GM23338 (cell line): ENCODE measurements at regions not wholly inside any gene's neighbourhood (a gene's known extent, or its start where the extent isn't known, plus 50 kb on each side); places are given as distances from the start of the nearest gene placed in this dataset.

ENCODE experiments used
- ATAC-seq: fragments of 200-7000 bp; cut with Tn5 transposase; 3 replicates; pipeline ENCODE4 v1.9.1; 2020
- DNase-seq: peaks from one replicate; pipeline ENCODE4 v3.0.0-alpha.2; 2015; ENCODE audit warnings: low spot score
- H2AFZ ChIP-seq: fragments of 200-600 bp; sonication (generic); 2 replicates; pipeline ENCODE4 v1.8.0; 2016; ENCODE audit warnings: antibody characterized with exemption, mild to moderate bottlenecking, moderate library complexity
- H3F3A ChIP-seq: fragments of 200-600 bp; sonication (generic); replicated peaks from 2 replicates; pipeline ENCODE4 v1.8.0; 2017; ENCODE audit warnings: antibody characterized with exemption, mixed run types, low read depth
- H3K27ac ChIP-seq: fragments of 200-600 bp; sonication (generic); 2 replicates; pipeline ENCODE4 v1.6.1; 2016; ENCODE audit warnings: low read depth
- H3K27me3 ChIP-seq: fragments of 200-600 bp; sonication (generic); 2 replicates; pipeline ENCODE4 v1.8.0; 2016; ENCODE audit warnings: mild to moderate bottlenecking, mixed run types, moderate library complexity; ENCODE audit not compliant: insufficient read depth
- H3K36me3 ChIP-seq: fragments of 200-600 bp; sonication (generic); 2 replicates; pipeline ENCODE4 v1.8.0; 2016; ENCODE audit warnings: mild to moderate bottlenecking; ENCODE audit not compliant: insufficient read depth
- H3K4me1 ChIP-seq: fragments of 200-600 bp; sonication (generic); 2 replicates; pipeline ENCODE4 v1.8.0; 2016; ENCODE audit warnings: mild to moderate bottlenecking, moderate library complexity; ENCODE audit not compliant: insufficient read depth
- H3K4me2 ChIP-seq: fragments of 200-600 bp; sonication (generic); 2 replicates; pipeline ENCODE4 v1.7.1; 2017; ENCODE audit warnings: mixed run types
- H3K4me3 ChIP-seq: fragments of 200-600 bp; sonication (generic); 2 replicates; pipeline ENCODE4 v1.6.1; 2016; ENCODE audit warnings: mixed run types
- H3K79me2 ChIP-seq: fragments of 200-600 bp; sonication (generic); replicated peaks from 2 replicates; pipeline ENCODE4 v1.8.0; 2017; ENCODE audit warnings: mild to moderate bottlenecking; ENCODE audit not compliant: insufficient read depth
- H3K9me2 ChIP-seq: fragments of 200-600 bp; sonication (generic); 2 replicates; pipeline ENCODE4 v1.8.0; 2017; ENCODE audit not compliant: insufficient read depth
- H4K20me1 ChIP-seq: fragments of 200-600 bp; sonication (generic); replicated peaks from 2 replicates; pipeline ENCODE4 v1.8.0; 2017; ENCODE audit warnings: mild to moderate bottlenecking; ENCODE audit not compliant: insufficient read depth
- H3K27ac Mint-ChIP-seq: 2 replicates; pipeline ENCODE4 v1.8.0; 2020; ENCODE audit warnings: inconsistent platforms, mild to moderate bottlenecking, moderate library complexity, mixed read lengths
- H3K27me3 Mint-ChIP-seq: 3 replicates; pipeline ENCODE4 v1.8.0; 2022; ENCODE audit warnings: low read depth, mild to moderate bottlenecking, moderate library complexity, mixed read lengths, inconsistent platforms; ENCODE audit not compliant: insufficient read depth, poor library complexity
- H3K36me3 Mint-ChIP-seq: 3 replicates; pipeline ENCODE4 v1.8.0; 2021; ENCODE audit warnings: low read depth, mild to moderate bottlenecking, inconsistent platforms, moderate library complexity, mixed read lengths
- H3K4me1 Mint-ChIP-seq: 3 replicates; pipeline ENCODE4 v1.8.0; 2020; ENCODE audit warnings: mild to moderate bottlenecking, inconsistent platforms, mixed read lengths
- H3K4me3 Mint-ChIP-seq: 3 replicates; pipeline ENCODE4 v1.8.0; 2021; ENCODE audit warnings: moderate library complexity, mild to moderate bottlenecking, inconsistent platforms, mixed read lengths
- H3K9me3 Mint-ChIP-seq: 3 replicates; pipeline ENCODE4 v1.8.0; 2020; ENCODE audit warnings: moderate library complexity, mild to moderate bottlenecking, inconsistent platforms, mixed read lengths
- EZH2 ChIP-seq: fragments of 200-600 bp; sonication (generic); IDR thresholded peaks from one replicate; pipeline ENCODE4 v1.8.0; 2017; ENCODE audit warnings: antibody characterized with exemption, mild to moderate bottlenecking, low read depth; ENCODE audit not compliant: unreplicated experiment
- EZH2phosphoT487 ChIP-seq: fragments of 200-600 bp; sonication (generic); IDR thresholded peaks from one replicate; pipeline ENCODE4 v1.8.1; 2018; ENCODE audit warnings: antibody characterized with exemption; ENCODE audit not compliant: unreplicated experiment
- NANOG ChIP-seq: IDR thresholded peaks from 2 replicates; pipeline ENCODE4 v1.6.1; 2016; ENCODE audit warnings: antibody characterized with exemption, borderline replicate concordance
- POLR2AphosphoS5 ChIP-seq: IDR thresholded peaks from 2 replicates; pipeline ENCODE4 v1.6.1; 2016; ENCODE audit warnings: antibody characterized with exemption, low read depth
- STAT1 ChIP-seq: IDR thresholded peaks from one replicate; pipeline ENCODE4 v1.6.1; 2016; ENCODE audit warnings: antibody characterized with exemption; ENCODE audit not compliant: unreplicated experiment
- ZNF331 ChIP-seq: fragments of 250-450 bp; sonication (Bioruptor Pico); IDR thresholded peaks from 2 replicates; pipeline ENCODE4 v1.5.0; 2020; ENCODE audit warnings: low read depth, mild to moderate bottlenecking, moderate library complexity
- TF ChIP-seq, protein P1 (sequence below): fragments of 250-450 bp; sonication (Bioruptor Pico); IDR thresholded peaks from 2 replicates; pipeline ENCODE4 v1.5.0; 2020; ENCODE audit warnings: mild to moderate bottlenecking, moderate library complexity
- TF ChIP-seq, protein P2 (sequence below): IDR thresholded peaks from one replicate; pipeline ENCODE4 v1.6.1; 2018; ENCODE audit warnings: antibody characterized with exemption; ENCODE audit not compliant: unreplicated experiment
- TF ChIP-seq, protein P3 (sequence below), 2 experiments: fragments of 200-600 bp in 1 of 2; sonication (generic) in 1 of 2; conservative IDR thresholded peaks; 2 replicates each; pipeline versions ENCODE4 v1.5.1 to v1.6.1; 2016 to 2017; ENCODE audit warnings: antibody characterized with exemption in 2 of 2, low read depth in 2 of 2, mild to moderate bottlenecking in 2 of 2, moderate library complexity in 1 of 2

DNA sequence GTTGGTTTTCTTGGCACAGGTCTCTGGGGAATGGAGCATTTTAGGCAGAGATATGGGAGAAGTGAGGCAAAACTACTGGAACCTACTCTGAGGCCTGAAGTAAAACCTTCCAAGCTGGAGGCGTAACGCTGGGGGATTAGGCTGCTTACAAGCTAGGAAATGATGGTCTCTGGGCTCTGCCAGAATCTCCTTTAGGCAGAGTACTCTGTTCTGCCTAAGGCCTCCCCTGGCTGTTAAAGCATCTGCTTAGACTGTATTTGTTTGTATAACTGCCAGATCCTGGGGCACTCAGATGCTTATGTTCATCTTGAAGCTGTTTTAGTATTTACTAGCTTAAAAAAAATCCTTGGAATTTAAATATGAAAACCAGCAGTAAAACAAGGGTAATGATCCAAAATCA, 822.2 kb downstream of the RPA4 start (continued):
- TF ChIP-seq, protein P1, sequence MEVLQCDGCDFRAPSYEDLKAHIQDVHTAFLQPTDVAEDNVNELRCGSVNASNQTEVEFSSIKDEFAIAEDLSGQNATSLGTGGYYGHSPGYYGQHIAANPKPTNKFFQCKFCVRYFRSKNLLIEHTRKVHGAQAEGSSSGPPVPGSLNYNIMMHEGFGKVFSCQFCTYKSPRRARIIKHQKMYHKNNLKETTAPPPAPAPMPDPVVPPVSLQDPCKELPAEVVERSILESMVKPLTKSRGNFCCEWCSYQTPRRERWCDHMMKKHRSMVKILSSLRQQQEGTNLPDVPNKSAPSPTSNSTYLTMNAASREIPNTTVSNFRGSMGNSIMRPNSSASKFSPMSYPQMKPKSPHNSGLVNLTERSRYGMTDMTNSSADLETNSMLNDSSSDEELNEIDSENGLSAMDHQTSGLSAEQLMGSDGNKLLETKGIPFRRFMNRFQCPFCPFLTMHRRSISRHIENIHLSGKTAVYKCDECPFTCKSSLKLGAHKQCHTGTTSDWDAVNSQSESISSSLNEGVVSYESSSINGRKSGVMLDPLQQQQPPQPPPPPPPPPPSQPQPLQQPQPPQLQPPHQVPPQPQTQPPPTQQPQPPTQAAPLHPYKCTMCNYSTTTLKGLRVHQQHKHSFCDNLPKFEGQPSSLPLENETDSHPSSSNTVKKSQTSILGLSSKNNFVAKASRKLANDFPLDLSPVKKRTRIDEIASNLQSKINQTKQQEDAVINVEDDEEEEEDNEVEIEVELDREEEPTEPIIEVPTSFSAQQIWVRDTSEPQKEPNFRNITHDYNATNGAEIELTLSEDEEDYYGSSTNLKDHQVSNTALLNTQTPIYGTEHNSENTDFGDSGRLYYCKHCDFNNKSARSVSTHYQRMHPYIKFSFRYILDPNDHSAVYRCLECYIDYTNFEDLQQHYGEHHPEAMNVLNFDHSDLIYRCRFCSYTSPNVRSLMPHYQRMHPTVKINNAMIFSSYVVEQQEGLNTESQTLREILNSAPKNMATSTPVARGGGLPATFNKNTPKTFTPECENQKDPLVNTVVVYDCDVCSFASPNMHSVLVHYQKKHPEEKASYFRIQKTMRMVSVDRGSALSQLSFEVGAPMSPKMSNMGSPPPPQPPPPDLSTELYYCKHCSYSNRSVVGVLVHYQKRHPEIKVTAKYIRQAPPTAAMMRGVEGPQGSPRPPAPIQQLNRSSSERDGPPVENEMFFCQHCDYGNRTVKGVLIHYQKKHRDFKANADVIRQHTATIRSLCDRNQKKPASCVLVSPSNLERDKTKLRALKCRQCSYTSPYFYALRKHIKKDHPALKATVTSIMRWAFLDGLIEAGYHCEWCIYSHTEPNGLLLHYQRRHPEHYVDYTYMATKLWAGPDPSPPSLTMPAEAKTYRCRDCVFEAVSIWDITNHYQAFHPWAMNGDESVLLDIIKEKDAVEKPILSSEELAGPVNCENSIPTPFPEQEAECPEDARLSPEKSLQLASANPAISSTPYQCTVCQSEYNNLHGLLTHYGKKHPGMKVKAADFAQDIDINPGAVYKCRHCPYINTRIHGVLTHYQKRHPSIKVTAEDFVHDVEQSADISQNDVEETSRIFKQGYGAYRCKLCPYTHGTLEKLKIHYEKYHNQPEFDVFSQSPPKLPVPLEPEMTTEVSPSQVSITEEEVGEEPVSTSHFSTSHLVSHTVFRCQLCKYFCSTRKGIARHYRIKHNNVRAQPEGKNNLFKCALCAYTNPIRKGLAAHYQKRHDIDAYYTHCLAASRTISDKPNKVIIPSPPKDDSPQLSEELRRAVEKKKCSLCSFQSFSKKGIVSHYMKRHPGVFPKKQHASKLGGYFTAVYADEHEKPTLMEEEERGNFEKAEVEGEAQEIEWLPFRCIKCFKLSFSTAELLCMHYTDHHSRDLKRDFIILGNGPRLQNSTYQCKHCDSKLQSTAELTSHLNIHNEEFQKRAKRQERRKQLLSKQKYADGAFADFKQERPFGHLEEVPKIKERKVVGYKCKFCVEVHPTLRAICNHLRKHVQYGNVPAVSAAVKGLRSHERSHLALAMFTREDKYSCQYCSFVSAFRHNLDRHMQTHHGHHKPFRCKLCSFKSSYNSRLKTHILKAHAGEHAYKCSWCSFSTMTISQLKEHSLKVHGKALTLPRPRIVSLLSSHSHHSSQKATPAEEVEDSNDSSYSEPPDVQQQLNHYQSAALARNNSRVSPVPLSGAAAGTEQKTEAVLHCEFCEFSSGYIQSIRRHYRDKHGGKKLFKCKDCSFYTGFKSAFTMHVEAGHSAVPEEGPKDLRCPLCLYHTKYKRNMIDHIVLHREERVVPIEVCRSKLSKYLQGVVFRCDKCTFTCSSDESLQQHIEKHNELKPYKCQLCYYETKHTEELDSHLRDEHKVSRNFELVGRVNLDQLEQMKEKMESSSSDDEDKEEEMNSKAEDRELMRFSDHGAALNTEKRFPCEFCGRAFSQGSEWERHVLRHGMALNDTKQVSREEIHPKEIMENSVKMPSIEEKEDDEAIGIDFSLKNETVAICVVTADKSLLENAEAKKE (CRISPR knock-in tag): no peak
- TF ChIP-seq ZNF331 (CRISPR knock-in tag) (no peak), STAT1 (no peak), EZH2 (no peak), POLR2AphosphoS5 (no peak)
- TF ChIP-seq, protein P2, sequence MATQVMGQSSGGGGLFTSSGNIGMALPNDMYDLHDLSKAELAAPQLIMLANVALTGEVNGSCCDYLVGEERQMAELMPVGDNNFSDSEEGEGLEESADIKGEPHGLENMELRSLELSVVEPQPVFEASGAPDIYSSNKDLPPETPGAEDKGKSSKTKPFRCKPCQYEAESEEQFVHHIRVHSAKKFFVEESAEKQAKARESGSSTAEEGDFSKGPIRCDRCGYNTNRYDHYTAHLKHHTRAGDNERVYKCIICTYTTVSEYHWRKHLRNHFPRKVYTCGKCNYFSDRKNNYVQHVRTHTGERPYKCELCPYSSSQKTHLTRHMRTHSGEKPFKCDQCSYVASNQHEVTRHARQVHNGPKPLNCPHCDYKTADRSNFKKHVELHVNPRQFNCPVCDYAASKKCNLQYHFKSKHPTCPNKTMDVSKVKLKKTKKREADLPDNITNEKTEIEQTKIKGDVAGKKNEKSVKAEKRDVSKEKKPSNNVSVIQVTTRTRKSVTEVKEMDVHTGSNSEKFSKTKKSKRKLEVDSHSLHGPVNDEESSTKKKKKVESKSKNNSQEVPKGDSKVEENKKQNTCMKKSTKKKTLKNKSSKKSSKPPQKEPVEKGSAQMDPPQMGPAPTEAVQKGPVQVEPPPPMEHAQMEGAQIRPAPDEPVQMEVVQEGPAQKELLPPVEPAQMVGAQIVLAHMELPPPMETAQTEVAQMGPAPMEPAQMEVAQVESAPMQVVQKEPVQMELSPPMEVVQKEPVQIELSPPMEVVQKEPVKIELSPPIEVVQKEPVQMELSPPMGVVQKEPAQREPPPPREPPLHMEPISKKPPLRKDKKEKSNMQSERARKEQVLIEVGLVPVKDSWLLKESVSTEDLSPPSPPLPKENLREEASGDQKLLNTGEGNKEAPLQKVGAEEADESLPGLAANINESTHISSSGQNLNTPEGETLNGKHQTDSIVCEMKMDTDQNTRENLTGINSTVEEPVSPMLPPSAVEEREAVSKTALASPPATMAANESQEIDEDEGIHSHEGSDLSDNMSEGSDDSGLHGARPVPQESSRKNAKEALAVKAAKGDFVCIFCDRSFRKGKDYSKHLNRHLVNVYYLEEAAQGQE: no peak

GRCh38 chrX:97714072-97714471, 830.4 kb downstream of the RPA4 start:
- DNase-seq (no peak), ATAC-seq (no peak)
- Histone ChIP-seq H3K4me3 (no peak overlapping the region), H3K27ac (no peak overlapping the region), H3K4me2 (no peak overlapping the region), H3K36me3 (no peaks in the 10 kb centered on the region), H3F3A (no peaks in the 10 kb centered on the region), H2AFZ (no peak overlapping the region), H3K4me1 (no peaks in the 10 kb centered on the region), H3K79me2 (no peaks in the 10 kb centered on the region), H4K20me1 (no peaks in the 10 kb centered on the region), H3K27me3 (no peaks in the 10 kb centered on the region), H3K9me2 (no peaks in the 10 kb centered on the region)
- Mint-ChIP-seq H3K27me3 (no peaks in the 10 kb centered on the region), H3K9me3 (no peaks in the 10 kb centered on the region), H3K27ac (no peak overlapping the region), H3K4me3 (no peak overlapping the region), H3K36me3 (no peaks in the 10 kb centered on the region), H3K4me1 (no peaks in the 10 kb centered on the region)
- TF ChIP-seq ZNF331 (CRISPR knock-in tag): no peak
- TF ChIP-seq NANOG: no peak
- no peak for TF ChIP-seq POLR2AphosphoS5
- TF ChIP-seq EZH2phosphoT487: no peak
- TF ChIP-seq, protein P2: no peak
- TF ChIP-seq EZH2: no peak
- TF ChIP-seq, protein P3, sequence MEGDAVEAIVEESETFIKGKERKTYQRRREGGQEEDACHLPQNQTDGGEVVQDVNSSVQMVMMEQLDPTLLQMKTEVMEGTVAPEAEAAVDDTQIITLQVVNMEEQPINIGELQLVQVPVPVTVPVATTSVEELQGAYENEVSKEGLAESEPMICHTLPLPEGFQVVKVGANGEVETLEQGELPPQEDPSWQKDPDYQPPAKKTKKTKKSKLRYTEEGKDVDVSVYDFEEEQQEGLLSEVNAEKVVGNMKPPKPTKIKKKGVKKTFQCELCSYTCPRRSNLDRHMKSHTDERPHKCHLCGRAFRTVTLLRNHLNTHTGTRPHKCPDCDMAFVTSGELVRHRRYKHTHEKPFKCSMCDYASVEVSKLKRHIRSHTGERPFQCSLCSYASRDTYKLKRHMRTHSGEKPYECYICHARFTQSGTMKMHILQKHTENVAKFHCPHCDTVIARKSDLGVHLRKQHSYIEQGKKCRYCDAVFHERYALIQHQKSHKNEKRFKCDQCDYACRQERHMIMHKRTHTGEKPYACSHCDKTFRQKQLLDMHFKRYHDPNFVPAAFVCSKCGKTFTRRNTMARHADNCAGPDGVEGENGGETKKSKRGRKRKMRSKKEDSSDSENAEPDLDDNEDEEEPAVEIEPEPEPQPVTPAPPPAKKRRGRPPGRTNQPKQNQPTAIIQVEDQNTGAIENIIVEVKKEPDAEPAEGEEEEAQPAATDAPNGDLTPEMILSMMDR (conservative IDR thresholded peaks at IDR 0.05; ENCODE audit: low read depth in 2 of 2): no peak
